GM21360 (cell line): ENCODE measurements at regions not wholly inside any gene's neighbourhood (a gene's known extent, or its start where the extent isn't known, plus 50 kb on each side); places are given as distances from the start of the nearest gene placed in this dataset.

Source experiments
- ATAC-seq: cut with Tn5 transposase; IDR thresholded peaks from one replicate; pipeline ENCODE4 v1.9.1; 2021; ENCODE audit warnings: mild to moderate bottlenecking, moderate library complexity; ENCODE audit not compliant: unreplicated experiment

GRCh38 chr12:24424376-24424775 is 474.9 kb upstream of the SOX5 start:
- ATAC-seq: no peak

GRCh38 chr12:24423611-24424010 is 474.1 kb upstream of the SOX5 start:
- no peak for ATAC-seq

GRCh38 chr12:24421759-24422158 is 472.3 kb upstream of the SOX5 start:
- no peak for ATAC-seq

- no peak for ATAC-seq
Measured at GRCh38 chr12:24418157-24418556, 468.7 kb upstream of the SOX5 start.

- ATAC-seq: no peak
Measured at GRCh38 chr12:24416423-24417109, 467.1 kb upstream of the SOX5 start.

- no peak for ATAC-seq
Measured at GRCh38 chr12:24415934-24416333, 466.5 kb upstream of the SOX5 start.

- no peak for ATAC-seq
Measured at GRCh38 chr12:24414480-24414879, 465.0 kb upstream of the SOX5 start.

- no peak for ATAC-seq
Measured at GRCh38 chr12:24411948-24412347, 462.5 kb upstream of the SOX5 start.

- no peak for ATAC-seq
Measured at GRCh38 chr12:24409868-24410267, 460.4 kb upstream of the SOX5 start.

- no peak for ATAC-seq
Measured at GRCh38 chr12:24408305-24408704, 458.8 kb upstream of the SOX5 start.

- ATAC-seq: no peak
Measured at GRCh38 chr12:24407884-24408283, 458.4 kb upstream of the SOX5 start.

- no peak for ATAC-seq
Measured at GRCh38 chr12:24404086-24404815, 454.8 kb upstream of the SOX5 start.

- ATAC-seq: no peak
Measured at GRCh38 chr12:24400533-24400932, 451.1 kb upstream of the SOX5 start.

GRCh38 chr12:24398605-24399004 is 449.1 kb upstream of the SOX5 start:
- no peak for ATAC-seq

GRCh38 chr12:24396224-24396623 is 446.8 kb upstream of the SOX5 start:
- ATAC-seq: no peak

- ATAC-seq: no peak
Measured at GRCh38 chr12:24394246-24394645, 444.8 kb upstream of the SOX5 start.

GRCh38 chr12:24393071-24393470 is 443.6 kb upstream of the SOX5 start:
- no peak for ATAC-seq

- no peak for ATAC-seq
Measured at GRCh38 chr12:24389394-24389793, 439.9 kb upstream of the SOX5 start.

GRCh38 chr12:24387381-24387780 is 437.9 kb upstream of the SOX5 start:
- ATAC-seq: no peak

GRCh38 chr12:24386836-24387235 is 437.4 kb upstream of the SOX5 start:
- ATAC-seq: no peak

GRCh38 chr12:24381790-24382189 is 432.3 kb upstream of the SOX5 start:
- ATAC-seq: no peak

- no peak for ATAC-seq
Measured at GRCh38 chr12:24379861-24380521, 430.5 kb upstream of the SOX5 start.
